SK-N-SH treated with all-trans-retinoic acid at 6 μM for 48 hours (cell line): ENCODE measurements at regions not wholly inside any gene's neighbourhood (a gene's known extent, or its start where the extent isn't known, plus 50 kb on each side); places are given as distances from the start of the nearest gene placed in this dataset.

Source experiments
- ARNTL ChIP-seq: fragments of 450-650 bp; formaldehyde crosslinking; IDR thresholded peaks from 2 replicates; pipeline ENCODE4 v1.5.0; 2020; ENCODE audit warnings: low read depth, mild to moderate bottlenecking, moderate library complexity, borderline replicate concordance
- BACH2 ChIP-seq: fragments of 250-450 bp; sonication (Bioruptor Pico); IDR thresholded peaks from 2 replicates; pipeline ENCODE4 v1.9.0; 2021; ENCODE audit warnings: mild to moderate bottlenecking, borderline replicate concordance
- ESRRG ChIP-seq: fragments of 250-450 bp; sonication (Bioruptor Pico); IDR thresholded peaks from 2 replicates; pipeline ENCODE4 v1.6.1; 2021; ENCODE audit warnings: mild to moderate bottlenecking
- ISL1 ChIP-seq: fragments of 250-450 bp; sonication (Bioruptor Pico); IDR thresholded peaks from 2 replicates; pipeline ENCODE4 v2.1.2; 2022; ENCODE audit warnings: mild to moderate bottlenecking, moderate library complexity
- OSR1 ChIP-seq: fragments of 250-450 bp; sonication (Bioruptor Pico); IDR thresholded peaks from 2 replicates; pipeline ENCODE4 v1.8.0; 2022; ENCODE audit warnings: moderate library complexity, mild to moderate bottlenecking, inconsistent platforms
- PATZ1 ChIP-seq: fragments of 250-450 bp; sonication (Bioruptor Pico); IDR thresholded peaks from 2 replicates; pipeline ENCODE4 v1.8.0; 2020; ENCODE audit warnings: mild to moderate bottlenecking, moderate library complexity, borderline replicate concordance
- POU6F1 ChIP-seq: fragments of 250-450 bp; sonication (Bioruptor Pico); IDR thresholded peaks from 2 replicates; pipeline ENCODE4 v1.8.0; 2021; ENCODE audit warnings: low read depth, mild to moderate bottlenecking, moderate library complexity, borderline replicate concordance
- TCF4 ChIP-seq: fragments of 250-450 bp; sonication (Bioruptor Pico); IDR thresholded peaks from 2 replicates; pipeline ENCODE4 v1.8.0; 2021; ENCODE audit warnings: mild to moderate bottlenecking, moderate library complexity, borderline replicate concordance
- TSHZ2 ChIP-seq: fragments of 250-450 bp; sonication (Bioruptor Pico); IDR thresholded peaks from 2 replicates; pipeline ENCODE4 v1.5.0; 2020; ENCODE audit warnings: mild to moderate bottlenecking, moderate library complexity
- ZC3H10 ChIP-seq: fragments of 250-450 bp; sonication (Bioruptor Pico); IDR thresholded peaks from 2 replicates; pipeline ENCODE4 v1.5.1; 2021; ENCODE audit warnings: mild to moderate bottlenecking, moderate library complexity
- ZFP3 ChIP-seq: fragments of 250-450 bp; sonication (Bioruptor Pico); IDR thresholded peaks from 2 replicates; pipeline ENCODE4 v1.5.0; 2020; ENCODE audit warnings: mild to moderate bottlenecking, moderate library complexity
- ZFP30 ChIP-seq: fragments of 450-650 bp; formaldehyde crosslinking; IDR thresholded peaks from 2 replicates; pipeline ENCODE4 v1.5.0; 2022; ENCODE audit warnings: mild to moderate bottlenecking, moderate library complexity
- ZNF565 ChIP-seq: fragments of 450-650 bp; formaldehyde crosslinking; conservative IDR thresholded peaks from 2 replicates; pipeline ENCODE4 v1.5.0; 2020; ENCODE audit warnings: low read depth, mild to moderate bottlenecking, moderate library complexity
- ZNF70 ChIP-seq: fragments of 450-650 bp; formaldehyde crosslinking; IDR thresholded peaks from 2 replicates; pipeline ENCODE4 v1.5.0; 2020; ENCODE audit warnings: mild to moderate bottlenecking, moderate library complexity

- TF ChIP-seq BACH2 (no peak), ESRRG (CRISPR knock-in tag) (no peak), TCF4 (CRISPR knock-in tag) (no peak), PATZ1 (CRISPR knock-in tag) (no peak), OSR1 (CRISPR knock-in tag) (no peak), ZFP30 (CRISPR knock-in tag) (no peak), ARNTL (CRISPR knock-in tag) (no peak), ZC3H10 (CRISPR knock-in tag) (no peak), TSHZ2 (no peak), POU6F1 (CRISPR knock-in tag) (no peak), ISL1 (CRISPR knock-in tag) (no peak), ZNF565 (CRISPR knock-in tag) (no peak), ZNF70 (CRISPR knock-in tag) (no peak), ZFP3 (CRISPR knock-in tag) (peak; percentile 98)
These were observed 145.6 kb downstream of the SPATA18 start for GRCh38 chr4:52196606-52197130.
